A549 (cell line): ENCODE measurements at regions not wholly inside any gene's neighbourhood (a gene's known extent, or its start where the extent isn't known, plus 50 kb on each side); places are given as distances from the start of the nearest gene placed in this dataset.

Experiments
- CTCF ChIP-seq: fragments of >200 bp; sonication (Bioruptor Twin); formaldehyde crosslinking; IDR thresholded peaks from 3 replicates; pipeline ENCODE4 v1.5.1; 2016
- POLR2A ChIP-seq: IDR thresholded peaks from 2 replicates; pipeline ENCODE4 v1.6.1; 2012; ENCODE audit warnings: mild to moderate bottlenecking, low read length
- RCOR1 ChIP-seq: fragments of 150-350 bp; IDR thresholded peaks from 2 replicates; pipeline ENCODE4 v1.6.1; 2014; ENCODE audit warnings: antibody characterized with exemption, low read length, low read depth

DNA sequence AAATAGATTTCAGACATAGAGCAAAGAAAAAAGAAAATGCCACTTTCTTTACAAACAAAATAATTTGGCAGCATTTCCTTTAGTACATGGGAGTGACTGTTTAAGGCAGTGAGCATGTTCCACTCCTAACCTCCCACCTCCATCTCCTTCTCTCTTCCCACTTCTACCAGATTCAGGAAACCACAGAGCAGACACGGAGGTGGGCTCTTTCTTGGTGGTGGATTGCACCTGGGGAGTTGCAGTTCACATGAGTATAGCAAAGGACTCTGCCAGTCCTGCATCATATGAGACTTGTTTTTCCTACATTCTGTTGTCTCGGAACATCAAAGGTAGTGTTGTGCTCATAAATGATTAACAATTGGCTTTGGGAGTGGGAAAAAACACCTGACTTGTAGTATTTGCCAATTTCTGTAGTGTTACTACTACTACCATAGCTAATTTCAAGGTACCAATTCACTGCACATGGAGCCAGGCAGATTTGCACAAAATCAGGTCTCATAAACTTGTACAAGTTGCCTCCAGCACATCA, 137.2 kb downstream of the SPP2 start:
- TF ChIP-seq RCOR1 (no peak), POLR2A (no peak), CTCF (no peak)
